GM12878 (cell line): ENCODE measurements at regions not wholly inside any gene's neighbourhood (a gene's known extent, or its start where the extent isn't known, plus 50 kb on each side); places are given as distances from the start of the nearest gene placed in this dataset.

Experiments used
- CTCF ChIP-seq, 3 experiments: IDR thresholded peaks in 2 of 3; conservative IDR thresholded peaks in 1 of 3; 2 replicates each; pipeline ENCODE4 v1.5.1; 2011; ENCODE audit warnings: low read depth in 3 of 3, low read length in 3 of 3, mild to moderate bottlenecking in 3 of 3, control low read depth in 2 of 3, moderate library complexity in 2 of 3, inconsistent platforms in 1 of 3, mixed read lengths in 1 of 3; ENCODE audit not compliant: control insufficient read depth in 2 of 3, insufficient read depth in 1 of 3; ENCODE audit errors: extremely low read depth in 1 of 3
- EP300 ChIP-seq, 2 experiments: fragments of 150-350 bp in 1 of 2; IDR thresholded peaks; 2 replicates each; pipeline ENCODE4 v1.6.1; 2011 to 2012; ENCODE audit warnings: low read depth in 2 of 2, low read length in 2 of 2, borderline replicate concordance in 1 of 2, improper control_type of control experiment in 1 of 2, inconsistent platforms in 1 of 2; ENCODE audit not compliant: control insufficient read depth in 1 of 2
- EZH2 ChIP-seq: IDR thresholded peaks from 2 replicates; pipeline ENCODE4 v1.6.1; 2012; ENCODE audit warnings: low read depth, mild to moderate bottlenecking, control low read depth, inconsistent platforms, low read length, borderline replicate concordance; ENCODE audit not compliant: control insufficient read depth
- KDM1A ChIP-seq: fragments of 200-600 bp; sonication (generic); IDR thresholded peaks from 2 replicates; pipeline ENCODE4 v1.6.1; 2016; ENCODE audit warnings: borderline replicate concordance
- POLR2A ChIP-seq: IDR thresholded peaks from 2 replicates; pipeline ENCODE4 v1.6.1; 2011; ENCODE audit warnings: low read depth, mild to moderate bottlenecking, low read length
- SUZ12 ChIP-seq: fragments of 200-600 bp; sonication (generic); IDR thresholded peaks from one replicate; pipeline ENCODE4 v1.6.1; 2018; ENCODE audit warnings: antibody characterized with exemption, mild to moderate bottlenecking; ENCODE audit not compliant: unreplicated experiment
- TAF1 ChIP-seq: IDR thresholded peaks from 2 replicates; pipeline ENCODE4 v1.6.1; 2011; ENCODE audit warnings: mild to moderate bottlenecking, low read depth, low read length, borderline replicate concordance
- ZBTB33 ChIP-seq: fragments of 450-650 bp; IDR thresholded peaks from 2 replicates; pipeline ENCODE4 v1.6.1; 2017; ENCODE audit warnings: mild to moderate bottlenecking

GRCh38 chr2:38215522-38215921 lies 139.6 kb upstream of the CYP1B1 start:
- TF ChIP-seq SUZ12 (no peak), EZH2 (no peak), TAF1 (no peak), POLR2A (no peak), CTCF (IDR thresholded peaks at IDR 0.05 in 2 of 3, conservative IDR thresholded peaks at IDR 0.05 in 1 of 3; ENCODE audit: control insufficient read depth in 2 of 3, extremely low read depth in 1 of 3, insufficient read depth in 1 of 3, low read depth in 3 of 3, low read length in 3 of 3) (no peak), ZBTB33 (no peak), EP300 (IDR thresholded peaks at IDR 0.05; ENCODE audit: borderline replicate concordance in 1 of 2, control insufficient read depth in 1 of 2, low read depth in 2 of 2, low read length in 2 of 2) (no peak), KDM1A (no peak)
